Memory B cell (primary cell): ENCODE measurements at regions not wholly inside any gene's neighbourhood (a gene's known extent, or its start where the extent isn't known, plus 50 kb on each side); places are given as distances from the start of the nearest gene placed in this dataset.

Experiments used
- ATAC-seq: fragments of 150-1000 bp; cut with Tn5 transposase; 2 replicates; pipeline ENCODE4 v1.10.0; 2021; ENCODE audit warnings: low read depth, mild to moderate bottlenecking, moderate library complexity
- DNase-seq, 2 donors: peaks; one replicate each; pipeline ENCODE4 v3.0.0; 2022; ENCODE audit warnings: low spot score in 2 of 2
- H3K27ac Mint-ChIP-seq: one replicate; pipeline ENCODE4 v1.8.0; 2022; ENCODE audit warnings: mild to moderate bottlenecking, moderate library complexity, mixed read lengths
- H3K27me3 Mint-ChIP-seq: one replicate; pipeline ENCODE4 v1.8.0; 2022; ENCODE audit warnings: mixed read lengths
- H3K36me3 Mint-ChIP-seq: one replicate; pipeline ENCODE4 v1.8.0; 2022; ENCODE audit warnings: mild to moderate bottlenecking, mixed read lengths
- H3K4me1 Mint-ChIP-seq: one replicate; pipeline ENCODE4 v1.8.0; 2022; ENCODE audit warnings: mixed read lengths
- H3K4me3 Mint-ChIP-seq: one replicate; pipeline ENCODE4 v1.8.0; 2022; ENCODE audit warnings: mild to moderate bottlenecking, moderate library complexity, mixed read lengths
- H3K9me3 Mint-ChIP-seq: one replicate; pipeline ENCODE4 v1.8.0; 2022; ENCODE audit warnings: mixed read lengths

GRCh38 chr18:45276878-45277277 lies 338.4 kb upstream of the SLC14A2 start:
- H3K27me3 Mint-ChIP-seq = peaks cover 4% of the 10 kb centered on the region

GRCh38 chr18:45277908-45278307 lies 337.4 kb upstream of the SLC14A2 start:
- Mint-ChIP-seq H3K9me3 (no peaks in the 10 kb centered on the region), H3K27me3 (peaks cover 7% of the 10 kb centered on the region), H3K27ac (no peak overlapping the region), H3K4me1 (no peaks in the 10 kb centered on the region), H3K4me3 (no peak overlapping the region), H3K36me3 (peaks cover 2% of the 10 kb centered on the region)
- DNase-seq (no peak), ATAC-seq (no peak)

More at GRCh38 chr18:45276878-45277277, 338.4 kb upstream of the SLC14A2 start:
- H3K4me1 Mint-ChIP-seq = no peaks in the 10 kb centered on the region
- no peaks in the 10 kb centered on the region for H3K9me3 Mint-ChIP-seq
- ATAC-seq (no peak), DNase-seq (no peak)
- H3K36me3 Mint-ChIP-seq = peaks cover 2% of the 10 kb centered on the region
- H3K4me3 Mint-ChIP-seq = no peak overlapping the region
- H3K27ac Mint-ChIP-seq = no peak overlapping the region

DNA sequence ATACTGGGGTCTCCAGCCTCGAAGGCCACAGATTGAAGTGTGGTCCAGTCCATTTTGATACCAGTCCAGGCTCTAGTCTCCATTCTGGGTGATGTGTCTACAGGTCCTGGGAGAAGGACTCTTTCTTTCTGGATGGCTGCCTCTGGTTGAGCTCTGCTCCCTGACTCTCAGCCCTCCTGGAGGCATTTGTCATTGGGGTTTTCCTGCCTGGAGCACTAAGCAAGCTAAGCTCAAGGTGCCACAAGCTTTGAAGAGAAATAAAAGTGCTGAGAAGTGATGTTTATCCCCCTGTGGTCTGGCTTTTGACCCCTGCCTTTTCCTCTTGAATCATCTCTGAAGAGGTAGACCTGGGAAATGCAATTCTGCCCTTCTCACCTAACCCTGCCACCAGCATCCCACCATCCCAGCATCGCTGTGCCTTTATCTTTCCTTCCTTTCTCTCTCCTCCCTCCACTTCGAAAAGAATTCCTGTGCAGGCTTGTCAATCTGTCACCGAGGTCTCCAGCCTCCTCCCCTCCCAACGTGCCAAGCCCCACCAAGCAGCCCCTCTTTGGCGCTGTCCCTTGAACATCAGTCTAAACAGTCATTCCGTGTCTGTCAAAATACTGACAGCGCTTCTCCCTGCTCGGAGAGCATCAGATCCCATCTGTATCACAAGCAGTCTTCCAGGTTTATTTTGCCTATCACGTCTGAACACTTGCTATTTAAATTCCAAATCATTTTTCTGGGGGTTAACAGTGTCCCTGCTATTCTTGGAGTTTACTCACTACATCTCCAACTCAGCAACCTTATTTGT lies 334.6 kb upstream of the SLC14A2 start:
- H3K36me3 Mint-ChIP-seq = no peaks in the 10 kb centered on the region
- no peak overlapping the region for H3K27ac Mint-ChIP-seq
- no peaks in the 10 kb centered on the region for H3K9me3 Mint-ChIP-seq
- no peak overlapping the region for H3K4me3 Mint-ChIP-seq
- H3K27me3 Mint-ChIP-seq = peaks cover 12% of the 10 kb centered on the region
- DNase-seq (no peak), ATAC-seq (no peak)
- H3K4me1 Mint-ChIP-seq = no peaks in the 10 kb centered on the region

- Mint-ChIP-seq H3K27me3 (peaks cover 13% of the 10 kb centered on the region), H3K4me3 (no peak overlapping the region), H3K4me1 (peaks cover 7% of the 10 kb centered on the region), H3K27ac (no peak overlapping the region), H3K9me3 (no peaks in the 10 kb centered on the region), H3K36me3 (no peaks in the 10 kb centered on the region)
- DNase-seq (no peak), ATAC-seq (no peak)
These were observed 333.0 kb upstream of the SLC14A2 start for GRCh38 chr18:45282101-45282812.

- peaks cover 13% of the 10 kb centered on the region for H3K27me3 Mint-ChIP-seq
- DNase-seq (no peak), ATAC-seq (no peak)
- H3K4me3 Mint-ChIP-seq = no peak overlapping the region
- no peak overlapping the region for H3K27ac Mint-ChIP-seq
- peaks cover 7% of the 10 kb centered on the region for H3K4me1 Mint-ChIP-seq
- H3K36me3 Mint-ChIP-seq = no peaks in the 10 kb centered on the region
- no peaks in the 10 kb centered on the region for H3K9me3 Mint-ChIP-seq
These were observed 331.1 kb upstream of the SLC14A2 start for GRCh38 chr18:45284174-45284573.

DNA sequence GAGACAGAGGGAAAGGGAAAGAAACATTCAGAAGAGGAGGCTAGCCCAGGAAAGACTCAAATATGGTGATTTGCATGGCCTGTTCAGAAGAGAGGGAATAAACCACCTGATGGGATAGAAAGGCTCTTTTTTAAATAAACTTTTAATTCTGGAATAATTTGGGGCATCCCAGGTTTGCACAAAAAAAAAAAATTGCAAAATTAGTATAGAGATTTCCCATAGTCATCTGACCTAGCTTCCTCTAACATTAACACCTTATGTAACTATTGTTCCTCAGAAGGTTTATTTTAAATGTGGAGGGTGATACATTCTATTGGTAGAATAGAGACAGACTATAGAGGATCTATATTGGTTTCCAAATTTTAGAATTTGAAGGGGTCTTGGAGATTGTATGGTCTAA lies 330.4 kb upstream of the SLC14A2 start:
- no peaks in the 10 kb centered on the region for H3K36me3 Mint-ChIP-seq
- no peak for ATAC-seq
- H3K27me3 Mint-ChIP-seq = peaks cover 13% of the 10 kb centered on the region
- H3K4me3 Mint-ChIP-seq = no peak overlapping the region
- no peak overlapping the region for H3K27ac Mint-ChIP-seq
- no peaks in the 10 kb centered on the region for H3K9me3 Mint-ChIP-seq
- DNase-seq = no peak
- peaks cover 7% of the 10 kb centered on the region for H3K4me1 Mint-ChIP-seq

DNA sequence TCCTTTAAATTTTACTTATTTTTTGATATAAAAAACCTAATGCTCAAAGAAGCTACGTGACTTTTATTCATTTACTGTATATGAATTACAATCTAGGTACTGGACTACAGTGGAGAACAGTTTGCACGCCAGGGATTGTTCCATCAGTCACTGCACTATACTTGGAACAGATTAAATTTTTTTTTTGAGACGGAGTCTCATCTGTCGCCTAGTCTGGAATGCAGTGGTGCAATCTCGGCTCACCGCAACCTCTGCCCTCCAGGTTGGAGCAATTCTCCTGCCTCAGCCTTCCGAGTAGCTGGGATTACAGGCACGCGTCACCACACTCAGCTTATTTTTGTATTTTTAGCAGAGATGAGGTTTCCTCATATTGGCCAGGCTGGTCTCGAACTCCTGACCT lies 330.0 kb upstream of the SLC14A2 start:
- H3K36me3 Mint-ChIP-seq = no peaks in the 10 kb centered on the region
- ATAC-seq (no peak), DNase-seq (no peak)
- no peak overlapping the region for H3K27ac Mint-ChIP-seq
- H3K9me3 Mint-ChIP-seq = no peaks in the 10 kb centered on the region
- H3K4me1 Mint-ChIP-seq = peaks cover 7% of the 10 kb centered on the region
- peaks cover 13% of the 10 kb centered on the region for H3K27me3 Mint-ChIP-seq
- H3K4me3 Mint-ChIP-seq = no peak overlapping the region

GRCh38 chr18:45286431-45286830 lies 328.8 kb upstream of the SLC14A2 start:
- ATAC-seq (no peak), DNase-seq (no peak)
- Mint-ChIP-seq H3K27ac (no peak overlapping the region), H3K9me3 (no peaks in the 10 kb centered on the region), H3K27me3 (peaks cover 9% of the 10 kb centered on the region), H3K4me3 (no peak overlapping the region), H3K36me3 (no peaks in the 10 kb centered on the region), H3K4me1 (peaks cover 7% of the 10 kb centered on the region)

DNA sequence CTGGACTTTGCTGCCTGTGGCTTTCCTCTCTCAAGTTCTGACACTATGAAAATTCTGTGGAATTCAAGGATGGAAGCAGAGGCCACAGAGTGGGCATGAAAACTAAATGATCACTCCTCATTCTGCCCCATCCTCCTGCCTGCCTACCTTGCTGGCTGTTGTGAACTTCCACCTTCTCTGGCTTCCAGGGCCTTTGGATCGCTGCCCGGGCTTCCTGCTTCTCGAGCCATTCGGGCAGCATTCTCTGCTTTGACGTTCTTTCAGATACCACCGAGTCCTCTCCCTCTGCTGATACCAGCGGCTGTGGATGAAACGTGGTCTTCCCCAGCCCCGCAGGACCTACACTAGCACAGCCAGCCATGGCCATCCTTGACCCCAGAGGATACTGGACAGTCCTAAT lies 327.7 kb upstream of the SLC14A2 start:
- Mint-ChIP-seq H3K9me3 (no peaks in the 10 kb centered on the region), H3K36me3 (no peaks in the 10 kb centered on the region), H3K27me3 (peaks cover 9% of the 10 kb centered on the region), H3K4me1 (peaks cover 7% of the 10 kb centered on the region), H3K27ac (no peak overlapping the region), H3K4me3 (no peak overlapping the region)
- DNase-seq = no peak
- ATAC-seq = no peak

GRCh38 chr18:45290364-45290763 lies 324.9 kb upstream of the SLC14A2 start:
- Mint-ChIP-seq H3K4me1 (peaks cover 7% of the 10 kb centered on the region), H3K9me3 (no peaks in the 10 kb centered on the region), H3K27ac (no peak overlapping the region), H3K4me3 (no peak overlapping the region), H3K27me3 (peaks cover 5% of the 10 kb centered on the region), H3K36me3 (no peaks in the 10 kb centered on the region)
- ATAC-seq = no peak
- no peak for DNase-seq

DNA sequence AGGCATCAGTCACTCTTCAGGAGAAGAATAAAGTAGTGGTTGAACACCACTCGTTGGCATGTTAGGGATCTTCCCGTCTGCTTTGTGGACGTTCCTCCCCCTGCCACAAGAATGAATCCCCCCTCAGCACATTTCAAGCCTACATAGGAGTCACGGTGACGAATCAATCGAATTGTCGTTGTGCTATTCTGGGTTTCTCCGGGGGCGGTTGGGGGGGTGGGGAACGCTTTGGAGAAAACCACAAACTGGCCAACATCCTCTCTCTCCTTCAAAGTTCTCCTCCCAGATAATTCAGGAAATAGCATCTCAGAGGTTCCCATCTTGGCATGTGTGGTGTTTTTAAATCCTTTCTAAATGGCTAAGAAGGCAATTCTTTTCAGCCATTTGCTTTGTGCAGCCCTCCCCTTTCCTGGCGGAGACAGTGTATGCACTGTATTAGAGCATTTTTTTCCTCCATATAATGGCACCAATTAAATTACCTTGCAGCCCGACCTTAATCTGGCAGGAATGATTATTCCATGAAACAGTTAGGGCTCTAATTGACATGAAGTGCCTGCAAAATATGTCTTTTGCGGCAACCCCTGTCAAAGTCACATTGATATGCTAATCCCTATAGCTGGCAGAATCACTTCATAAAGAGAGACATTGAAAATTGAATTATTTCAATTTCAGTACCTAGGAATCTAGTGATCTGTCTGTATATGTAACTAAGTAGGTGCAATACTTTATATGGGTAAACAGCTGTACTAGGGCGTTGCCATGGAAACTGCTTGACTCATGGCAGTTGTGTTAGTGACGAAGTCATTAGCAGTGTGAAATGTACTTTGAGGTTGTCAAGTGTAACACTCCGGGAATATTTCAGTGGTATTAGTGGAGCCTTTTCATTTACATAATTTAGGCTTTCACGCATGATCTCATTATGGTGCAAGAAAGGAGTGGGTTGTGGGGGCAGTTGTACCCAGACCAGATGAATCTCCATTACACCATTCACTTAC lies 323.4 kb upstream of the SLC14A2 start:
- DNase-seq (no peak), ATAC-seq (no peak)
- Mint-ChIP-seq H3K9me3 (no peaks in the 10 kb centered on the region), H3K4me1 (no peaks in the 10 kb centered on the region), H3K27me3 (peaks cover 4% of the 10 kb centered on the region), H3K27ac (no peak overlapping the region), H3K4me3 (no peak overlapping the region), H3K36me3 (no peaks in the 10 kb centered on the region)

- ATAC-seq = no peak
- no peaks in the 10 kb centered on the region for H3K4me1 Mint-ChIP-seq
- no peak overlapping the region for H3K4me3 Mint-ChIP-seq
- DNase-seq = no peak
- no peak overlapping the region for H3K27ac Mint-ChIP-seq
- H3K27me3 Mint-ChIP-seq = peaks cover 5% of the 10 kb centered on the region
- H3K36me3 Mint-ChIP-seq = no peaks in the 10 kb centered on the region
- no peaks in the 10 kb centered on the region for H3K9me3 Mint-ChIP-seq
These were observed 319.9 kb upstream of the SLC14A2 start for GRCh38 chr18:45295388-45295787.

- Mint-ChIP-seq H3K36me3 (no peaks in the 10 kb centered on the region), H3K9me3 (no peaks in the 10 kb centered on the region), H3K27ac (no peak overlapping the region), H3K4me3 (no peak overlapping the region), H3K4me1 (no peaks in the 10 kb centered on the region), H3K27me3 (peaks cover 4% of the 10 kb centered on the region)
- ATAC-seq = no peak
- no peak for DNase-seq
These were observed 316.3 kb upstream of the SLC14A2 start for GRCh38 chr18:45298986-45299385.

DNA sequence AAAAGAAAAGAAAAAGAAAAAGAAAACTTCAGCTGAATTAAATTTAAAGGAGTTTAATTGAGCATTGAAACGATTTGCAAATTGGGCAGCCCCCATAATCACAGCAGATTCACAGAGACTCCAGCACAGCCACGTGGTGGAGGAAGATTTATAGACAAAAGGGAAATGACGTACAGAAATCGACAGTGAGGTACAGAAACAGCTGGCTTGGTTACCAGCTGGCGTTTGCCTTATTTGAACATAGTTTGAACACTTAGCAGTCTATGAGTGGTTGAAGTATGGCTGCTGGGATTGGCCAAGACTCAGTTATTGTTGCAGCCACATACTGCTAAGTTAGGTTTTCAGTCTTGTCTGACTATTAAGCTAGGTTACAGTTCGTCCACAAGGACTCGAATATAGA lies 312.2 kb upstream of the SLC14A2 start:
- ATAC-seq (peak; percentile 29), DNase-seq (no peak)
- Mint-ChIP-seq H3K36me3 (no peaks in the 10 kb centered on the region), H3K4me3 (no peak overlapping the region), H3K4me1 (no peaks in the 10 kb centered on the region), H3K27me3 (peaks cover 7% of the 10 kb centered on the region), H3K27ac (no peak overlapping the region), H3K9me3 (no peaks in the 10 kb centered on the region)
